ENCODE measurements at regions not wholly inside any gene's neighbourhood (a gene's known extent, or its start where the extent isn't known, plus 50 kb on each side); places are given as distances from the start of the nearest gene placed in this dataset.

- DNase-seq: no peak
Observed at GRCh38 chr16:13743571-13743970, 176.4 kb upstream of the ERCC4 start.

DNA sequence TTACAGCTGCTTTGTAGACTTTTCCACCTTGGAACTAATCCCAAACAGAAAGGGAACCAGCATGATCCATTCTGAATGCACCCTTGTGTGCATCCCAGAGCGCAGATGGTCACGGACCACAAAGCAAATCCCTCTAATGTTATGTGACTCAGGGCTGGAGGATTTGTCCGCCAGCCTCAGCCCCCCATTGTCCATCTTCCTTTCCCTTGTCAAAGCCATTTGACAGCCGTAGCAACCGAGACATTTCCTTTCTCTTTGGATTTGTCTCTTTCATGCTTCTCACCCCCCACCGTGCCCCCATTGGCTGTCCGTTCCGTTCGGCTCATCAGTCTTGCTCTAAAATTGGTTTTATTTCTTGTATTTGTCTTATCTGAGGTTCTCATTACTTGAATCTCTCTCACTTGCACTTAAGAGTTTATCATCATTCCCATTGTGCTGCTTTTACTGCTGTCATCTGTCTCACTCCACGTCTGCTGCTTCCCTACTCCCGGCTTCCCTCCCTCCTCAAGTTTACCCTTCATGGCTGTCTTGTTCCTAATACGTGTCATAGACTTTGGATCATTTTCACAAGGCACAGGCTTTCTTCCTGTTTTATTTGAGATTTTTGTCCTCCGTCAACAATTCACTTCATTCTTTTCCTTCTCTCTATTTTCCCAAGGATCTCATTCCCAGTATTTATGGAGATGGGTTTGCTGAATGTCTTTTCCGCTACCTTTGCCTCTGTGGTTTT is 163.4 kb upstream of the ERCC4 start:
- no peak for DNase-seq

DNA sequence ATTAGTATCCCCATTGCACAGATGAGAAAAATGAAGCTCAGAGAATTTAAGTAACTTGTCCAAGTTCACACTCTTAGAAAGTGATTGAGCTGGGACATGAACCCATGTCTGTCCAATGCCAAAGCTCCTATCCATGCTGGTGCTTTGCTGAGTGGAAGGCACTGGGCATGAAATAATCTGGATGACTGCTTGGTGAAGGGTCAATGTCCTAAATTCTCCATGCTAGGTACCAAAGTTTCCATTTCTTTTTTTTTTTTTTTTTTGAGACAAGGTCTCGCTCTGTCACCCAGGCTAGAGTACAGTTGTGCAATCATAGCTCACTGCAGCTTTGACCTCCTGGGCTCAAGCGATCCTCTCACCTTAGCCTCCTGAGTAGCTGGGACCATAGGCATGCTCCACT is 153.6 kb upstream of the ERCC4 start:
- DNase-seq: no peak

- DNase-seq: no peak
Observed at GRCh38 chr16:13767215-13767614, 152.7 kb upstream of the ERCC4 start.

- no peak for DNase-seq
Observed at GRCh38 chr16:13768471-13768870, 151.5 kb upstream of the ERCC4 start.

GRCh38 chr16:13770436-13770835 is 149.5 kb upstream of the ERCC4 start:
- DNase-seq: no peak

GRCh38 chr16:13772782-13773181 is 147.2 kb upstream of the ERCC4 start:
- no peak for DNase-seq

DNA sequence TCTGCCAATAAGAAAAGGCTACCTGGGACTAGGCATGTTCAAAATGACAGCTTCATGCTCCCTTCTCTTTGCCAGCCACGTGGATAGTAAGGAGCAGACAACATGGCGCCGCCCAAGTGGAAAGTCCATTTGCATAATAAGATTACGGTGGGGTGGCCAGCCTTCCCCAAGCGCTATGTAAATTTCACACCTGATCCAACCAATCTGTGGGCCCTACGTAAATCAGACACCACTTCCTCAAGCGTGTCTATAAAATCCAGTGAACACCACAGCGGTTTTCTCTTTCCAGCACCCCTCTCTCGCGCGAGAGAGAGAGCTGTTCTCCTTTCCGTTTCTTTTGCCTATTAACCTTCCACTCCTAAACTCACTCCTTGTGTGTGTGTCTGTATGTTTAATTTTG is 140.3 kb upstream of the ERCC4 start:
- no peak for DNase-seq

GRCh38 chr16:13780406-13781168 is 139.4 kb upstream of the ERCC4 start:
- DNase-seq: no peak

GRCh38 chr16:13781169-13781564 is 138.8 kb upstream of the ERCC4 start:
- no peak for DNase-seq

DNA sequence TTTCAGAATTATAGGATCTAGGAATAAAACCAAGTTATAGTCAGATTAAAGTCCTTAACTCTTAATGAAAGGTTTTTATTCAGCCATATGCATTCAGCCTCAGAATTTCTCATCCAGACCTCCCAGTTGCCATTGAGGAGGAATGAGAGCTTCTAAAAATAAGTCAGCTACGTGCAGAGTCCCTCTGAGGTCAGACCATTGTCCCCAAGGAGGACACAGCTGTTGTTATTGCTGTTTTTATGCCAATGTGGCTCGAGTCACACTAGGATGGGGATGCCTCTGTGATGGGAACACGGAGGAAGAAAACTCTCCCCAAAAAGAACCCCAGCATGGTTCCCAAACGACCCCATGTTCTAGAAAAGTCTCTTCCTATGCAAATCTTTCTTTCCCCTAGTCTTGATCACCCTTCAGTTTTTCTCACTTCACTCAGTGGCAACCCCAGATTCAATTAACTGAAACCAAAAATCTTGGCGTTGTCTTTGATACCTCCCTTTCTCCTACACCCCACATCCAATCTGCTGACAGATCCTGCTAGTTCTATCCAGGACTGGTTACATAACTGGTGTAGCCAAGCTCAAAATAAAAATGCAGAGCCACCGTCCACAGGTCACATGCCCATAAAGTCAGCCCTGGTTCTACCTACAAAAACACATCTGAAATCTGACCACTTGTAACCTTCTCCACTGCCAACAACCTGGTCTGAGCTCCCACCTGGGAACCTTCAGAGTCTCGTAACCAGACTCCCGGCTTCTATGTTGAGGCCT is 138.2 kb upstream of the ERCC4 start:
- DNase-seq: no peak

GRCh38 chr16:13791095-13791494 is 128.9 kb upstream of the ERCC4 start:
- no peak for DNase-seq

DNA sequence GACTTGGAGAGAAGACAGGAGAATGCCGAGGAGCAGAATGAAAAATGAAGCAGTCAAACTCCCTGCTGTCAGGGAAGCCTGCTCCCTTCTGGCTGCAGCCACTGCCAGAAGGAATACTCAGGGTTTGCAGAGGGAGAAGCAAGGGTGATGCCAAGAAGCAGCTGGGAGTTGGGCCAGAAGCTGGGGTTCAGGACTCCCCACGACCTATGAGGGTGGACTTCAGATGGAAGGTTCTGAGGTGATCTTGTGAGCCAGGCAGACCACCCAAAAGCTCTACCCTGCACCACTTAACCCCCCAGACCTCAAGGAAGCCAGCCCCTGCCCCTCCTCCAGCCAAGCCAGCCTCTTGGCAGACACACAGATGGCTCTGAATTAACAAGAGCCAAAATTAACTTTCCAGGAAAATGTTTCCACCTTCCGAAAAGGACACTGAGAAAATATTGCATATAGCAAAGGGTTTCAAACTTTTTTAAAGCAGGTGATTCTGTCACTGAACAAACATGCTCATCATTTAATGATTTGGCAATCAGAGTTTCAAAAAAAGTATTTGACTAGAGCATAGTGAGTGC is 126.0 kb upstream of the ERCC4 start:
- peak; percentile 77 for DNase-seq

DNA sequence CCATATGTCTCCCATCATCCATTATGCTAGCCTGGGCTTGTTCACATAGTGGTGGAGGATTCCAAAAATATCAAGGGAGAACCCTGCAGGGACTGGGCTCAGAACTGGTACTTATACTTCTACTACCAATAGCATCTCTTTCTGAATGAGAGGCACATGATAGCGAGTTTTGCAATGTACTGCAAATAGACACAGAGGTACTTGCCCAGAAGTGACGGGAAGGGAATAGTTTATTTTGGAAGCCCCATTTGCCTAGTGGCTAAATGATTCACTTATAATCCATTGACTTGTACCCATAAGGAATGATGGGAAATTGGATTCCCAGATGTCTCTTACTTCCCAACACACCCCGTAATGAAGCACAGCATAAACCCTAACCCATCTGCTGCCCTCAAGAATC is 124.8 kb upstream of the ERCC4 start:
- DNase-seq: no peak

GRCh38 chr16:13797718-13798117 is 122.2 kb upstream of the ERCC4 start:
- no peak for DNase-seq

DNA sequence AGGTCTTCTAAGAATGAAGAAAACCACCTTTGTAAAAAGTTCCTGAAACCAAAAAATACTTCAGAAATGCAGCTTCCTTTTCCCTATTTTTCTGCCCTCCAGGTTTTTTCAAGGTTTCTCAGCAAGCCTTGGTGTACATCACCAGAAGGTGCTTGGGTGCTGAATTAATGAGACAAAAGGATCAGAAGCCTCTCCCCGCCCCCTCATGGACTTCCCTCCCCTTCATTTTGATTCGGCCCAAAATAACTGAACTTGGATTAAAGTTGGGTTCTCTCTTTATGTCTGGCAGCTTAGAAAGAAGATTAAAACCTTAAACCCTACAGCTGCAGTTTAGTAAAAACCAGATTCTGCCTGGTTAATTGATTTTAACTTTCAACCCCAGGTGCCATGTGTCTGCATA is 121.7 kb upstream of the ERCC4 start:
- no peak for DNase-seq

- no peak for DNase-seq
Observed at GRCh38 chr16:13803974-13804373, 116.0 kb upstream of the ERCC4 start.

DNA sequence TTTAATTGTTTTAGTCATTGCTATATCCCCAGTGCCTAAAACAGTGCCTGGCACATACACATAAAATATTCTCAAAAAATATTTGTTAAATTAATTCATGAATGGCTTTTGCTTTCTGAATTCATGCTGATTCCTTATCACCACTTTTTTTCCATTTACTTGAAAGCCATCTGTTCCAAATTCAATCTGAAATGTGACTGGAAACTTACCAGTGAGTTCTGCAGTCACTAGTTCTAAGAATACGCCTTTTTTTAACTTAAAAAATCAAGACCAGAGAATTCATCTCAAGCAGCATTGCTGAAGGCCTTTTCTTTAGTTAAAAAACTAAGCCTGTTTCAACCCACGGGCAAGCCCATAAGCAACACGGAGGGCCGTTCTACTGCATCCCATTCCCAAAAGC is 114.0 kb upstream of the ERCC4 start:
- DNase-seq: no peak

DNA sequence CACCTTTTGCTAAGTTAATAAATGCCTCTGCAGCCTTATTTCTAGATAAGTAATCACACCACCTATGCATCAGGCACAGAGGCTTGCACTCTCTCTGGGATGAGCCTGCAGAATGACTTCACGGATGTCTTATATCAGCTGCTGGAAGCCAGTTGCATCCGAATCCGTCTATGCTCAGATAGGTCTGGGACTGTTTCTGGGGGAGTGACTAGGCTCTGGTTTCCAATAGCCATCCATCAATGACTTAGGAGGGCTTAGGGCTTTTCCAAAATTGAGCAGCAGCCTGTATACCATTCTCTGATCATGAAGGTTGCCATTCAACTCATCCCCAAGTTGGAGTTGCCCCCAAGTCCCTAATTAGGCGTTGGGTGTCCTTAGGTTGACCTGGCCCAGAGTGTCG is 113.3 kb upstream of the ERCC4 start:
- no peak for DNase-seq

DNA sequence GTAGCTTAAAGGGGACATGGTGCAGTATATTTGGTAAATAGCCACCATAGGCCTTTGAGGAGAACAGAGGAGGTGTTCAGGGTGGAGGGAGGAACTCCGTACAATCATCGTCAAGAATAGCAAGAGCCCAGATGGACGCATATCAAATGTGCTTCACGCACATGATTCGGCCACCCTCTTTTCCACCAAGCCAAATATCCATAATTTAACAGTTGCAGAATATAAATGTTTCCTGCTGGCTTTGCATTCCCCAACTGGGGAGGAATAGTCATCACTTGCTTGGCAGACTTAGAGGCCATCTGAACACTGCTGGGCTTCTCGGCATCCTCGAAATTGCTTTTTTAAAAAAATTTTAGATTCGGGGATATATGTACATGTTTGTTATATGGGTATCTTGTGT is 111.9 kb upstream of the ERCC4 start:
- DNase-seq: no peak

GRCh38 chr16:13809765-13810164 is 110.2 kb upstream of the ERCC4 start:
- no peak for DNase-seq

DNA sequence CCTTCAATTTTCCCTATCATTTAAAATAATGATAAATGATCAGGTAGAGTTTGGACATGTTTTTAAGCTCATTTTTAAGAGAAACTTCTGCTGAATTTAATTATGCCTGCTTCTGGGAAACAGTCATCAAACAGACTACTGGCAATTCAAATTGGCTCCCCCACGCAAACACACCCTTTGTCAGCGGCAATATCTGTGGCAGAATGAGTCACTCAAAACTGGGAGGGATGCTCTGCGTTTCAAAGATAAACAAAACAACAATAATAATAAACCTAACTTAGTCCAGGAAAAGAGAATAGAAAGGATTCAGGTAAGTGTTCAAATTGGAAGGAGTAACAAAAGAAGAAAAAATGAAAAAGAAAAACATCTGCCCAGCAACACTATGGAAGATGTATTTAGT is 108.1 kb upstream of the ERCC4 start:
- no peak for DNase-seq

DNA sequence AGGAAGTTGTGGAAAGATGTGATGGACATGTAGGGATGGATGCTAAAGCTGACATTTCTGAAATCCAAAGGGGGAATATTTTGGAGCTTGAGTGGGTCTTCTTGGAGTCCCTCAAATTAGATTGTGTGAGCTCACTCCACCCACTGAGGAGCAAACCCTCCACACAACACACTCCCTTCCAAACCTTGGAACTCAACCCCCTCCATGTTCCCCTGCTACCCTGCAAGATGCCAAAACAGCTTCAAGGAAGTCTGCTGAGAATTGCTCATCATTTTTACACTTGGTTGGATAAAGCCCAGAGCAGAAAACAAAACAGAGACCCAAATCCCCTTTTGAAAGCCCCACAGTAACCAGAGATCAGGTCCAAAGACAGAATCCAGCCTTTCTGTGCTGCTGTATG is 103.3 kb upstream of the ERCC4 start:
- no peak for DNase-seq

- DNase-seq: no peak
Observed at GRCh38 chr16:13823501-13823900, 96.5 kb upstream of the ERCC4 start.

Data from right forelimb (tissue), 1 donor.